ENCODE measurements at regions not wholly inside any gene's neighbourhood (a gene's known extent, or its start where the extent isn't known, plus 50 kb on each side); places are given as distances from the start of the nearest gene placed in this dataset.

DNA sequence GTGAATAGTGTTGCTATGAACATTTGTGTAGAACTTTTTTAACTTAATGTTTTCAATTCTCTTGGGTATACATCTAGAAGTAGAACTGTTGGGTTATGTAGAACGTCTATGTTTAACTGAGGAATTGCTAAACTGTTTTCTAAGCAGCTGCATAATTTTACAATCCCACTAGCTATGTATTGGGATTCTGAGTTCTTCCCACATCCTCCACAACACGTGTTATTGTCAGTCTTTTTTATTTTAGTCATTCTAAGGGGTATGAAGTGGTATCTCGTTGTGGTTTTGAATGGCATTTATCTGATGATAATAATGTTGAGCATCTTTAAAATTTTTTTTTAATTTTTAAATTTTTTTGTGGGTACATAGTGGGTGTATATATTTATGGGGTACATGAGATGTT is 55.0 kb upstream of the NPHP3 start:
- Histone ChIP-seq H3K4me3 (no peak overlapping the region), H3K27ac (no peak overlapping the region), H3K4me1 (no peaks in the 10 kb centered on the region), H3K9me3 (no peaks in the 10 kb centered on the region), H3K36me3 (ENCODE audit: low read depth, missing control alignments) (no peaks in the 10 kb centered on the region), H3K27me3 (no peaks in the 10 kb centered on the region)
- TF ChIP-seq POLR2A (IDR thresholded peaks at IDR 0.05) (no peak), CTCF (IDR thresholded peaks at IDR 0.05) (no peak)
- no peak for DNase-seq
- WGBS, 2 donors, result 73 to 76% methylated on average over 3 of the region's 3 CpGs
- intact Hi-C loops (cut with DNase I; ENCODE audit: low total_unique reads), result no loop called here

GRCh38 chr3:132773071-132773619 is 50.9 kb upstream of the NPHP3 start:
- DNase-seq, result no peak
- intact Hi-C loops (cut with DNase I; ENCODE audit: low total_unique reads), result no loop called here
- no peaks in the 10 kb centered on the region for H3K27me3 ChIP-seq
- no peaks in the 10 kb centered on the region for H3K9me3 ChIP-seq
- H3K4me3 ChIP-seq, result no peak overlapping the region
- no peak overlapping the region for H3K27ac ChIP-seq
- 83 to 86% methylated on average over 2 of the region's 2 CpGs for WGBS, 2 donors
- no peak for TF ChIP-seq CTCF (IDR thresholded peaks at IDR 0.05)
- no peak for TF ChIP-seq POLR2A (IDR thresholded peaks at IDR 0.05)
- H3K4me1 ChIP-seq, result no peaks in the 10 kb centered on the region
- H3K36me3 ChIP-seq (ENCODE audit: low read depth, missing control alignments), result no peaks in the 10 kb centered on the region

DNA sequence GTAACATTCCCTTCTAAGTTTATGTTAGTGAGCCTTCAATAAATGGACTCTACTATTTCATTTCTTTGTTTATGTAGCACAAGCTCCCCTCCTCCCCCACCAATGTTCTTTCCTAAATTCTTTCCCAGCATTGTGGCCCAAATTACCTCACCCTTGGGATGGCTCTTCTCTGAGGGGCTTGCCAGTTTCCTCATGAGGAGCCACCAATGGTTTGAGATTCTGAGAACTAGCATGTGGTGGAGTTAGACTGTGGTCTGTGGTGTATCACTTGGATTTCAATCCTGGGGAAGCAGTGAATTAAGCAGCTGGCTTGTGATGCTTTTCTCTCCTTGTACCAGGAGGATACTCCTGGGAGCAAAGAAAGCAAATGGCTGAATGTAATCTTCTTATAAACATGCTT is 50.0 kb upstream of the NPHP3 start:
- no peak for TF ChIP-seq CTCF (IDR thresholded peaks at IDR 0.05)
- TF ChIP-seq POLR2A (IDR thresholded peaks at IDR 0.05), result no peak
- no peak for DNase-seq
- Histone ChIP-seq H3K4me3 (no peak overlapping the region), H3K4me1 (no peaks in the 10 kb centered on the region), H3K36me3 (ENCODE audit: low read depth, missing control alignments) (no peaks in the 10 kb centered on the region), H3K27me3 (no peaks in the 10 kb centered on the region), H3K27ac (no peak overlapping the region), H3K9me3 (no peaks in the 10 kb centered on the region)
- intact Hi-C loops (cut with DNase I; ENCODE audit: low total_unique reads), result no loop called here

All from testis (tissue), 2 donors.